ENCODE measurements at regions not wholly inside any gene's neighbourhood (a gene's known extent, or its start where the extent isn't known, plus 50 kb on each side); places are given as distances from the start of the nearest gene placed in this dataset.

DNA sequence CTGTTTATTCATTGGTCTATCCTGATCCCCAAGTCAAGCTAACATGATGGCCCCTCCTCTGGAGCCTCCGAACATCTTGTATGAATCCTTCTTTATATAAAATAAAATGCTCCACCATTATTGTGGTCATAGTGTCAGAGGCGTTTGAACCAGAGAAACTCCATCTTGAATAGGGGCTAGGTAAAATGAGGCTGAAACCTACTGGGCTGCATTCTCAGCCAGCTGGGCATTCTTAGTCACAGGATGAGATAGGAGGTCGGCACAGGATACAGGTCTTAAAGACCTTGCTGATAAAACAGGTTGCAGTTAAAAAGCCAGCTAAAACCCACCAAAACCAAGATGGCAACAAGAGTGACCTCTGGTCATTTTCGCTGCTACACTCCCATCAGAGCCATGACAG lies 905.8 kb upstream of the AUTS2 start:
- no peaks in the 10 kb centered on the region for H3K36me3 ChIP-seq
- H3K27me3 ChIP-seq, result no peaks in the 10 kb centered on the region
- TF ChIP-seq, protein P1, sequence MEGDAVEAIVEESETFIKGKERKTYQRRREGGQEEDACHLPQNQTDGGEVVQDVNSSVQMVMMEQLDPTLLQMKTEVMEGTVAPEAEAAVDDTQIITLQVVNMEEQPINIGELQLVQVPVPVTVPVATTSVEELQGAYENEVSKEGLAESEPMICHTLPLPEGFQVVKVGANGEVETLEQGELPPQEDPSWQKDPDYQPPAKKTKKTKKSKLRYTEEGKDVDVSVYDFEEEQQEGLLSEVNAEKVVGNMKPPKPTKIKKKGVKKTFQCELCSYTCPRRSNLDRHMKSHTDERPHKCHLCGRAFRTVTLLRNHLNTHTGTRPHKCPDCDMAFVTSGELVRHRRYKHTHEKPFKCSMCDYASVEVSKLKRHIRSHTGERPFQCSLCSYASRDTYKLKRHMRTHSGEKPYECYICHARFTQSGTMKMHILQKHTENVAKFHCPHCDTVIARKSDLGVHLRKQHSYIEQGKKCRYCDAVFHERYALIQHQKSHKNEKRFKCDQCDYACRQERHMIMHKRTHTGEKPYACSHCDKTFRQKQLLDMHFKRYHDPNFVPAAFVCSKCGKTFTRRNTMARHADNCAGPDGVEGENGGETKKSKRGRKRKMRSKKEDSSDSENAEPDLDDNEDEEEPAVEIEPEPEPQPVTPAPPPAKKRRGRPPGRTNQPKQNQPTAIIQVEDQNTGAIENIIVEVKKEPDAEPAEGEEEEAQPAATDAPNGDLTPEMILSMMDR (IDR thresholded peaks at IDR 0.05; ENCODE audit: low read depth, low read length), result no peak
- H3K9me3 ChIP-seq, result no peaks in the 10 kb centered on the region
- no peak for DNase-seq
- no peak overlapping the region for H3K4me3 ChIP-seq (ENCODE audit: low read depth, low read length)
- H3K4me1 ChIP-seq, result no peaks in the 10 kb centered on the region

DNA sequence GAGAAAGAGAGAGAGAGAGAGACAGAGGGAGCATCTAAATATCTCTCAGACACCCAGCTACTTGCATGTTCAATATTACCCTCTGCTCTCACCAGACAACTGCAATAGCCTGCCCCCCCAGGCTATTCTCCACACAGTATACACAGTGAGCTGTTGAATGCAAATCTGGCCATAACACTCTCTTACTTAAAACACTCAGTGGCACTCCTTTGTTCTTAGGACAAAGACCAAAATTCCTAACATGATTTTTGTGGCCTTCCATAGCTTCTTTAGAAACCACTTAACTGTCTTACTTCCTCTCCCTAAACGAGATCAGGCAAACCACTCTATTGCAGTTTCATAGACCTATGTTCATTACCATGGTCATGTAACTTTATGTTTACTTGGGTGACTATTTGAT lies 903.6 kb upstream of the AUTS2 start:
- H3K4me1 ChIP-seq, result no peaks in the 10 kb centered on the region
- TF ChIP-seq, protein P1 (IDR thresholded peaks at IDR 0.05; ENCODE audit: low read depth, low read length), result no peak

DNA sequence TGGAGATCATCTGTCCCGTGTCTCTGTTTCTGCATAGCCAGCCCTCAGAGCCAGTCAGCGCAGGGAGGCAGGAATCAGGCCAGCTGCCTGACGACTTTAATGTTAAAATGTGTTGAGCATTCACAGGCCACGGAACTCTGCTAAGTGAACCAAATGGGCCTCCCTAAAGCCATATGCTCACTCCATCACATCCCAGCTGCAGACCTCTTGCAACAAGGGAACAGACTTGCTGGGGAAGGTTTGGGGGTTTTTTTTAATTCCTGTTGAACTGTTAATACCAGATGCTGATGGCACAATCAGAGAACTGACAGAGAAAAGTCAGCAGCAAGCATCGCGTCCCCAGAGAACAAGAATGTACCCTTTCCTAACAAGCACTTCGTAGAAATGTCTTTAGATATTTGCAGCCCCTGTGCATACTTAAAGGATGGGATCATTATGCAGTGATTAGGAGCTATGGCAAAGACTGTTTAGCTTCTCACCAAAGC lies 900.4 kb upstream of the AUTS2 start:
- Histone ChIP-seq H3K4me3 (ENCODE audit: low read depth, low read length) (no peak overlapping the region), H3K9me3 (no peaks in the 10 kb centered on the region), H3K36me3 (no peaks in the 10 kb centered on the region), H3K4me1 (no peaks in the 10 kb centered on the region), H3K27me3 (no peaks in the 10 kb centered on the region)
- DNase-seq, result peak; percentile 9
- TF ChIP-seq, protein P1 (IDR thresholded peaks at IDR 0.05; ENCODE audit: low read depth, low read length), result no peak

More for the DNA sequence above, 903.6 kb upstream of the AUTS2 start:
- Histone ChIP-seq H3K9me3 (no peaks in the 10 kb centered on the region), H3K36me3 (no peaks in the 10 kb centered on the region), H3K27me3 (no peaks in the 10 kb centered on the region), H3K4me3 (ENCODE audit: low read depth, low read length) (no peak overlapping the region)
- no peak for DNase-seq

DNA sequence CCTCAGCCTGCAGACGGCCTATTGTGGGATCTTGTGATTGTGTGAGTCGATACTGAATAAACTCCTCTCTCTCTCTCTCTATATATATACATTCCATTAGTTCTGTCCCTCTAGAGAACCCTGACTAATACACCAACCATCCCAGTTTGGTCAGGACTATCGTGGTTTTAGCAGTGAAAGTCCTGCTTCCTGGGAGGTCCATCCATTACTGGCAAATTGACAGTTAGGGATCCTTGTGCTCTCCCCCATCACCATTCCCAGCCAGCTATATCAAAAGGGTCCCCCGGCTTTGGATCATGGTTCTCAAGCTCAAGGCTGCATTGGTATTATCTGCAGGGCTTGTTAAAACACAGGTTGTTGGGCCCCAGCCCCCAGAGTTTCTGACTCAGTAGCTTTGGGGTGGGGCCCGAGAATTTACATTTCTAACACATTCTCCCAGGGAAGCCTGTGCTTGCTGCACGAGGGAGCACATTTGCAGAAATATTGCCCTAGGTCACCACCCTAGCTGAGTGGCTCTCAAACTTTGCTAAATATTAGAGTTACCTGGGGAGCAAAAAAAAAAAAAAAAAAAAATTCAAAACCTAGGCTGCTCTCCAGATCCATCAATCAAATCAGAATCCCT lies 899.1 kb upstream of the AUTS2 start:
- Histone ChIP-seq H3K27me3 (no peaks in the 10 kb centered on the region), H3K4me3 (ENCODE audit: low read depth, low read length) (no peak overlapping the region), H3K4me1 (no peaks in the 10 kb centered on the region), H3K36me3 (no peaks in the 10 kb centered on the region), H3K9me3 (no peaks in the 10 kb centered on the region)
- DNase-seq, result no peak
- TF ChIP-seq, protein P1 (IDR thresholded peaks at IDR 0.05; ENCODE audit: low read depth, low read length), result no peak

DNA sequence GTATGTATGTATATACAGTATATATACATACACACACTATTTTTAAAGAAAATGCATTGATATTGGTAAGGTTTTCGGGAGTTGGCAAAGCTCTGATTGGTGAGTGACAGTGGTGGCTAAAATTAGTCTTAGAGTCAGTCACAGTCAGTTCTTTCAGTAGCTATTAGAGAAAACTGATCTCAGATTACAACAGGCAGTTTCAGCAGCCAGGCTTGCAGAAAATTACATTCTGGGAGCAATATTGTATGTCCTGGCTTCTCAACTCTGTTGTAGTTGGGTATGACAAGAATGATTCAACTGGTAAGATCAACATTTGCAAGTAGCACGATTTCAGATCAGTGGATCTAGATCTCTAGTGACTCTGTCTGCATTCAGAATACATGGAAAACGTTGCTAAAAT lies 897.9 kb upstream of the AUTS2 start:
- no peak for DNase-seq

DNA sequence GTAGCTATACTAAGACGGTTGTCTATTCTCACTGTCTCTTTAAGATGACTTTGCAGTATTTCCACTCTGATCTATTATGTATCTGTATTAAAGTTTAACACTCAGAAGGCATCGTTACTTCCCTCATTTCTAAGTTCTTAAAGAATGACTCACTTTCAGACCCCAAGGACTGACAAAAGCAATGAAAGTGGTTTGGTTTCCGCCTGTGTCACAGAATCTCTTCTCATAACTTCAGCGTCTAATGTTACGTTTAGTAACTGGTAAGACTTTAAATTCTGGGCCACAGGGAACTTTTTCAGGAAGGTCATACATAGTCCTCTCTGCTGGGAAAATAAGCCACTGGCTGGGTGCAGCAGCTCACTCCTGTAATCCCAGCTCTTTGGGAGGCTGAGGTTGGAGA lies 892.0 kb upstream of the AUTS2 start:
- TF ChIP-seq, protein P1 (IDR thresholded peaks at IDR 0.05; ENCODE audit: low read depth, low read length), result no peak
- no peak overlapping the region for H3K4me3 ChIP-seq (ENCODE audit: low read depth, low read length)
- no peak for DNase-seq
- H3K27me3 ChIP-seq, result no peaks in the 10 kb centered on the region
- H3K4me1 ChIP-seq, result no peaks in the 10 kb centered on the region
- no peaks in the 10 kb centered on the region for H3K9me3 ChIP-seq
- no peaks in the 10 kb centered on the region for H3K36me3 ChIP-seq

More for the DNA sequence above, 897.9 kb upstream of the AUTS2 start:
- H3K9me3 ChIP-seq, result no peaks in the 10 kb centered on the region
- H3K36me3 ChIP-seq, result no peaks in the 10 kb centered on the region
- H3K4me3 ChIP-seq (ENCODE audit: low read depth, low read length), result no peak overlapping the region
- H3K4me1 ChIP-seq, result no peaks in the 10 kb centered on the region
- no peaks in the 10 kb centered on the region for H3K27me3 ChIP-seq
- TF ChIP-seq, protein P1 (IDR thresholded peaks at IDR 0.05; ENCODE audit: low read depth, low read length), result no peak
